Progenitor cell of endocrine pancreas (in vitro differentiated cells): ENCODE measurements at regions not wholly inside any gene's neighbourhood (a gene's known extent, or its start where the extent isn't known, plus 50 kb on each side); places are given as distances from the start of the nearest gene placed in this dataset.

Experiments used
- DNase-seq: peaks from one replicate; pipeline ENCODE4 v3.0.0; 2021; ENCODE audit warnings: low spot score; ENCODE audit not compliant: unreplicated experiment
- H3K27ac Mint-ChIP-seq: 2 replicates; pipeline ENCODE4 v1.8.0; 2021; ENCODE audit warnings: mild to moderate bottlenecking, moderate library complexity, mixed read lengths
- H3K27me3 Mint-ChIP-seq: 2 replicates; pipeline ENCODE4 v1.8.0; 2021; ENCODE audit warnings: mixed read lengths
- H3K36me3 Mint-ChIP-seq: 2 replicates; pipeline ENCODE4 v1.8.0; 2022; ENCODE audit warnings: mixed read lengths; ENCODE audit not compliant: insufficient read depth
- H3K4me1 Mint-ChIP-seq: 2 replicates; pipeline ENCODE4 v1.8.0; 2021; ENCODE audit warnings: low read depth, mixed read lengths
- H3K4me3 Mint-ChIP-seq: 2 replicates; pipeline ENCODE4 v1.8.0; 2021; ENCODE audit warnings: low read depth, mild to moderate bottlenecking, moderate library complexity, mixed read lengths
- H3K9me3 Mint-ChIP-seq: 2 replicates; pipeline ENCODE4 v1.8.0; 2021; ENCODE audit warnings: low read depth, mixed read lengths
- CTCF ChIP-seq: fragments of 200-600 bp; sonication (generic); IDR thresholded peaks from one replicate; pipeline ENCODE4 v1.5.0; 2021; ENCODE audit warnings: antibody characterized with exemption, mild to moderate bottlenecking; ENCODE audit not compliant: unreplicated experiment

GRCh38 chr9:16960084-16960483 is 89.6 kb upstream of the BNC2 start:
- Mint-ChIP-seq H3K36me3 (peaks cover 1% of the 10 kb centered on the region), H3K27me3 (no peaks in the 10 kb centered on the region), H3K9me3 (peaks cover 11% of the 10 kb centered on the region), H3K4me3 (no peak overlapping the region), H3K4me1 (no peaks in the 10 kb centered on the region), H3K27ac (no peak overlapping the region)
- DNase-seq: no peak
- no peak for TF ChIP-seq CTCF

GRCh38 chr9:16959391-16959790 is 88.9 kb upstream of the BNC2 start:
- Mint-ChIP-seq H3K9me3 (peaks cover 11% of the 10 kb centered on the region), H3K4me1 (no peaks in the 10 kb centered on the region), H3K4me3 (no peak overlapping the region), H3K36me3 (peaks cover 1% of the 10 kb centered on the region), H3K27me3 (no peaks in the 10 kb centered on the region), H3K27ac (no peak overlapping the region)
- no peak for TF ChIP-seq CTCF
- DNase-seq: no peak

GRCh38 chr9:16954040-16954439 is 83.6 kb upstream of the BNC2 start:
- DNase-seq: no peak

GRCh38 chr9:16951502-16951901 is 81.0 kb upstream of the BNC2 start:
- no peaks in the 10 kb centered on the region for H3K36me3 Mint-ChIP-seq
- no peak for DNase-seq
- no peak for TF ChIP-seq CTCF
- no peak overlapping the region for H3K27ac Mint-ChIP-seq
- no peaks in the 10 kb centered on the region for H3K4me1 Mint-ChIP-seq
- no peaks in the 10 kb centered on the region for H3K27me3 Mint-ChIP-seq
- no peak overlapping the region for H3K4me3 Mint-ChIP-seq
- H3K9me3 Mint-ChIP-seq: no peaks in the 10 kb centered on the region

More at GRCh38 chr9:16954040-16954439, 83.6 kb upstream of the BNC2 start:
- TF ChIP-seq CTCF: no peak
- Mint-ChIP-seq H3K4me1 (no peaks in the 10 kb centered on the region), H3K27ac (no peak overlapping the region), H3K4me3 (no peak overlapping the region), H3K9me3 (no peaks in the 10 kb centered on the region), H3K36me3 (no peaks in the 10 kb centered on the region), H3K27me3 (no peaks in the 10 kb centered on the region)

- no peaks in the 10 kb centered on the region for H3K36me3 Mint-ChIP-seq
- no peak for DNase-seq
- H3K4me3 Mint-ChIP-seq: no peak overlapping the region
- H3K27me3 Mint-ChIP-seq: no peaks in the 10 kb centered on the region
- no peak overlapping the region for H3K27ac Mint-ChIP-seq
- no peaks in the 10 kb centered on the region for H3K4me1 Mint-ChIP-seq
- no peak for TF ChIP-seq CTCF
- H3K9me3 Mint-ChIP-seq: no peaks in the 10 kb centered on the region
These were observed 79.6 kb upstream of the BNC2 start for GRCh38 chr9:16950051-16950450.
